ENCODE measurements at regions not wholly inside any gene's neighbourhood (a gene's known extent, or its start where the extent isn't known, plus 50 kb on each side); places are given as distances from the start of the nearest gene placed in this dataset.

GRCh38 chr7:12814828-12815227, 127.4 kb downstream of the ARL4A start (continued):
- TF ChIP-seq NFYB (IDR thresholded peaks at IDR 0.05; ENCODE audit: insufficient read depth, low read depth, low read length) (no peak), FOXK2 (IDR thresholded peaks at IDR 0.05) (no peak), BMI1 (IDR thresholded peaks at IDR 0.05; ENCODE audit: borderline replicate concordance) (no peak), ZNF217 (IDR thresholded peaks at IDR 0.05) (no peak), JUND (IDR thresholded peaks at IDR 0.05; ENCODE audit: low read depth, low read length) (no peak), LARP7 (IDR thresholded peaks at IDR 0.05) (no peak), BHLHE40 (IDR thresholded peaks at IDR 0.05; ENCODE audit: borderline replicate concordance in 1 of 2, low read depth in 2 of 2, low read length in 1 of 2) (no peak), YY1 (IDR thresholded peaks at IDR 0.05; ENCODE audit: low read depth, low read length) (no peak), SMARCA5 (IDR thresholded peaks at IDR 0.05) (no peak), TBL1XR1 (IDR thresholded peaks at IDR 0.05; ENCODE audit: low read depth, low read length) (no peak), ZNF622 (IDR thresholded peaks at IDR 0.05) (no peak), CHD4 (IDR thresholded peaks at IDR 0.05) (no peak), GABPA (IDR thresholded peaks at IDR 0.05; ENCODE audit: low read depth) (no peak), ZNF687 (IDR thresholded peaks at IDR 0.05) (no peak)

Data from GM12878 (cell line).